ENCODE measurements at regions not wholly inside any gene's neighbourhood (a gene's known extent, or its start where the extent isn't known, plus 50 kb on each side); places are given as distances from the start of the nearest gene placed in this dataset.
A peak's percentile ranks its signal among the peaks of the same experiment; 100 is the strongest.

- Histone ChIP-seq H3K36me3 (ENCODE audit: low read depth) (no peaks in the 10 kb centered on the region), H3K27ac (ENCODE audit: poor library complexity, severe bottlenecking) (no peak overlapping the region), H3K9me3 (ENCODE audit: severe bottlenecking) (no peaks in the 10 kb centered on the region), H3K4me1 (ENCODE audit: insufficient read depth, poor library complexity, severe bottlenecking) (no peaks in the 10 kb centered on the region), H3K27me3 (ENCODE audit: insufficient read depth, poor library complexity, severe bottlenecking) (no peaks in the 10 kb centered on the region), H3K4me3 (ENCODE audit: severe bottlenecking) (no peak overlapping the region)
- DNase-seq (ENCODE audit: low spot score) = no peak
- peak; percentile 56; the same call in 2 of the 3 replicates for ATAC-seq (ENCODE audit: low read depth)
- no peak for TF ChIP-seq CTCF (IDR thresholded peaks at IDR 0.05; ENCODE audit: poor library complexity, severe bottlenecking)
Observed at GRCh38 chr6:14983599-14984518, 262.0 kb upstream of the JARID2 start.

- no peaks in the 10 kb centered on the region for H3K36me3 ChIP-seq (ENCODE audit: low read depth)
- H3K4me3 ChIP-seq (ENCODE audit: severe bottlenecking) = no peak overlapping the region
- H3K27ac ChIP-seq (ENCODE audit: poor library complexity, severe bottlenecking) = no peak overlapping the region
Observed at GRCh38 chr6:14984519-14984853, 261.4 kb upstream of the JARID2 start.

GRCh38 chr6:14985366-14985765 is 260.5 kb upstream of the JARID2 start:
- H3K36me3 ChIP-seq (ENCODE audit: low read depth) = no peaks in the 10 kb centered on the region
- H3K9me3 ChIP-seq (ENCODE audit: severe bottlenecking) = no peaks in the 10 kb centered on the region
- DNase-seq (ENCODE audit: low spot score) (no peak), ATAC-seq (ENCODE audit: low read depth) (no peak)
- no peaks in the 10 kb centered on the region for H3K27me3 ChIP-seq (ENCODE audit: insufficient read depth, poor library complexity, severe bottlenecking)
- H3K27ac ChIP-seq (ENCODE audit: poor library complexity, severe bottlenecking) = no peak overlapping the region
- no peaks in the 10 kb centered on the region for H3K4me1 ChIP-seq (ENCODE audit: insufficient read depth, poor library complexity, severe bottlenecking)
- no peak overlapping the region for H3K4me3 ChIP-seq (ENCODE audit: severe bottlenecking)
- TF ChIP-seq CTCF (IDR thresholded peaks at IDR 0.05; ENCODE audit: poor library complexity, severe bottlenecking) = no peak

More at GRCh38 chr6:14984519-14984853, 261.4 kb upstream of the JARID2 start:
- no peaks in the 10 kb centered on the region for H3K27me3 ChIP-seq (ENCODE audit: insufficient read depth, poor library complexity, severe bottlenecking)
- no peak for DNase-seq (ENCODE audit: low spot score)
- TF ChIP-seq CTCF (IDR thresholded peaks at IDR 0.05; ENCODE audit: poor library complexity, severe bottlenecking) = no peak
- no peaks in the 10 kb centered on the region for H3K4me1 ChIP-seq (ENCODE audit: insufficient read depth, poor library complexity, severe bottlenecking)
- ATAC-seq (ENCODE audit: low read depth) = no peak
- H3K9me3 ChIP-seq (ENCODE audit: severe bottlenecking) = no peaks in the 10 kb centered on the region

- no peaks in the 10 kb centered on the region for H3K9me3 ChIP-seq (ENCODE audit: severe bottlenecking)
- no peak overlapping the region for H3K27ac ChIP-seq (ENCODE audit: poor library complexity, severe bottlenecking)
- no peak overlapping the region for H3K4me3 ChIP-seq (ENCODE audit: severe bottlenecking)
- ATAC-seq (ENCODE audit: low read depth) (no peak), DNase-seq (ENCODE audit: low spot score) (no peak)
- no peaks in the 10 kb centered on the region for H3K36me3 ChIP-seq (ENCODE audit: low read depth)
- no peaks in the 10 kb centered on the region for H3K27me3 ChIP-seq (ENCODE audit: insufficient read depth, poor library complexity, severe bottlenecking)
- TF ChIP-seq CTCF (IDR thresholded peaks at IDR 0.05; ENCODE audit: poor library complexity, severe bottlenecking) = no peak
- H3K4me1 ChIP-seq (ENCODE audit: insufficient read depth, poor library complexity, severe bottlenecking) = no peaks in the 10 kb centered on the region
Observed at GRCh38 chr6:14986370-14986769, 259.5 kb upstream of the JARID2 start.

- Histone ChIP-seq H3K9me3 (ENCODE audit: severe bottlenecking) (no peaks in the 10 kb centered on the region), H3K27me3 (ENCODE audit: insufficient read depth, poor library complexity, severe bottlenecking) (no peaks in the 10 kb centered on the region), H3K36me3 (ENCODE audit: low read depth) (no peaks in the 10 kb centered on the region), H3K27ac (ENCODE audit: poor library complexity, severe bottlenecking) (no peak overlapping the region), H3K4me1 (ENCODE audit: insufficient read depth, poor library complexity, severe bottlenecking) (no peaks in the 10 kb centered on the region), H3K4me3 (ENCODE audit: severe bottlenecking) (no peak overlapping the region)
- ATAC-seq (ENCODE audit: low read depth) (no peak), DNase-seq (ENCODE audit: low spot score) (no peak)
- TF ChIP-seq CTCF (IDR thresholded peaks at IDR 0.05; ENCODE audit: poor library complexity, severe bottlenecking) = no peak
Observed at GRCh38 chr6:14987490-14987889, 258.4 kb upstream of the JARID2 start.
